HG03025 (cell line): ENCODE measurements at regions not wholly inside any gene's neighbourhood (a gene's known extent, or its start where the extent isn't known, plus 50 kb on each side); places are given as distances from the start of the nearest gene placed in this dataset.
"Not testable (repeated sequence)": the region's sequence is repeated elsewhere in the genome, so short reads cannot be mapped to it uniquely, and the experiment has no call there.

Source experiments
- ATAC-seq: cut with Tn5 transposase; IDR thresholded peaks from one replicate; pipeline ENCODE4 v1.9.1; 2021; ENCODE audit warnings: mild to moderate bottlenecking, moderate library complexity; ENCODE audit not compliant: unreplicated experiment, low FRiP score

DNA sequence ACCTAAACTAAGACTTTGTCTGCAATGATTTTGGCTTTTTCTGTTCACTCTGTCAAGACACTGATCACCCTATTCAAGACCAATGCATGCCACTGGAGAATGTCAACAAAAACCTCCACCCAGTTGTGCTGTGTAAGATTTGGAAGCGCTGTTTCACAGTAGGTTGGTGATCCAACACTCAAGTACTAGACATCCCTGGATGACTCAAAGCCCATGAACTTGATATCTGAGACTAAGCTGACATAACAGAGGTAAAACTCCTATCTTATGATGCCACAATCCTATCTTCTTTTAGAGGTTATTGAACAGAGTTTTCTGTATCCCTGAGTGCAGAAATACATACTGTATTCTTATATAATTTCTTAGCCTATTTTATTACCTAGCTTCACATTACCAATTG, 251.3 kb upstream of the ETAA1 start:
- ATAC-seq: no peak

DNA sequence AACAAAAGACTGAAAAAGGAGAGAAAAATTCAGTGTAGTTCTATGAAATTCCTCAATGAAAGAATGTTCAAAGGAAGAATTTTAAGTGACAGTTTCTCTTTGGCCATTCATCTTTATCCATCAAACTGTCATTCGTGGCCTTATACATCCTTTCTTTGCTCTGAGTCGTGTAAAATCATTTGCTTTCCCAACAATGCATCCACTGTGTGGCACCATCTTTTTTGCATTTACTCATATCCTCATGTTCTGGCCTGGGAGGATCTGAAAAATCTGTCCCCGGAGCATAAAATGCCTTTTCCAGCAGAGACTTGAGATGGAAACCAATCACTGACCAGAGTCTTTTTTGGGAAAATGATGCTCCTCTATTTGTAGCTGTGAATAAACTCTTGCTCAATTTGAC, 240.3 kb upstream of the ETAA1 start:
- no peak for ATAC-seq

DNA sequence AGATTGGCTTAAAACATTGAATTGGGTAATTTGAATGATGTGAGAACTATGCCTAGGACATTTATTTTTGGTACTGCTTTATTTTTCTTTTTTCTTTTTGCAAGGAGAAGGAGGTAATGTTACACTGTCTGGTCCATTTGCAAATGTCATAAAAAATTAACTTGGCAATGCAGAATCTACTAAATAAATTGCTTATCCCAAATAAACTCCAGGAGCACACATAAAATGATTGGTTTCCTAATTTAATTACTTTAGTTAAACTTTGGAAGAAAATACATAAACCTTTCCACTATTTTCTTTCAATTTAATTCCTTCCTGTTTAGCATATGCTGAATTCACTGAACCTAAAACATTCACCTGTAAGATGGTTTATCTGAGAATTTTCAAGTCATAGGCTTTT, 238.4 kb upstream of the ETAA1 start:
- no peak for ATAC-seq

DNA sequence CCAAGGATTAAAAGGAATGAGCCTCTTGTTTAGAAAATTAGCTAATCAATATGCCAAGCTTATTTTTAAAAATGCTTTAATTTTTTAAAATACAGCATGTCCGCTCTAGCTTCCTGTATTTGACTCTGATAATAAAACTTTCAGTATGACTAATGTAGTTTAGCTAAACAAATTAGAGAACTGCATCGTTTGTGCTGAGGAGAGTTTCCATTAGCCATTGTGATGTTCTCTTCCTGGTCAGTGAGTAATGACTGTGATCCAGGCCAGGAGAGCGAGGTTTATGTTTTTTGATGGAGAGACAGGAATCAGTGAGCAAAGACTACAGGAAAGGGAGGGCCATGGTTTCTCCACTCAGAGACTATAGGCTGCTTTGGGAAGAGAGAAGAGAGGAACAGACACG, 237.2 kb upstream of the ETAA1 start:
- ATAC-seq: no peak

DNA sequence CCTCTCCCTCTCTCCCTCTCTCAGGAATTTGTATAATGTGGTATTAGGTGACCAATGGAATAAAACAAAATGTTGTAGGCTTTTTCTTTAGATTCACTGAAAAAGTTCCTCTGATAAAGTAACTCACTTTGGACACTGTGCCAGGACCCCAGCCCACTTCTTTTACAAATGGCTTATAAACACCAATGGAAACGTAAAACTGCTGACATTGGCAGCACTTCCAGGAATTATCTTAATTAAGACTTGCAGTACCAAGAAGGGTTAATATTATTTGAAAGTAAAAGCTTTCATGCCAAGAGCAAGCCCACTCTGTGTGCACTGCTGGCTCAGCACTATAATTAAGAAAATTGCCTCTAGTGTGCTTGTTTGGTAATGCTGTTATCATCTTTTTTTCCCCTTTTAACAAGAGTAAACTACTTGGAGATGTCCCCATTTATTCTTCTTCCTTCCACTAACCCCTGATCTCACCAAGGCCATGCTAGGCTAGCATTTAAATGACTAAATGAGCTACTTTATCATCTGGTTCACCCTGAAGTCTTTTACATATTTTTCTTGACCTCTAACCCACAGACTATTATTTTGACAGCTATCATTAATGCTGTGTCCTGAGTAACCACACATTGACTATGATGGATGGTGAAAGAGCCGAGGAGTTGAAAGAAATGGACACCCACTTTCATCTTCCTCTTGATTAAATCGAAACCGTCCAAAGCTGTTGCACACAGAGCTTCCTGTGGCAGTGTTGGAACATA, 232.2 kb upstream of the ETAA1 start:
- ATAC-seq: no peak

DNA sequence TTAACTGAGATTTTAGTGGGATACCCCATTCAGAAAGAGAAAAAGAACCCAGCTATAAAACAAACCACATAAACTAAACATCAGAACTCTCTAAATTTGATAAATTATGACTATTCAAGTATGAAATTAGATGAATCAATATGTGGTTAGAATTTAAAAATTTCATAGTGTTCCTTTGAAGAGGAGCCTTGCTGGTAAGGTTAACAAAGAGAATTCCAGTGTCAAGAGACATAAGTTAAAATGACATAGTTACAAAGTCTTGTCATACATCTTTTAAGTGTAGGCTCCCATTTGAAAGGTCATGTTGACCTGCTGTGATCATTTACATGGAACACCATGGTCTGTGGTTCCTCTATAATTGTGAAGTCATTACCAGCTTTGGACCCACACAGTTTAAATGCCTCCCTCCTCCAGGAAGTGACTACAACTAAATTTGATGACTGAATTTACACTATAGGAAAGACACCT, 231.6 kb upstream of the ETAA1 start:
- no peak for ATAC-seq

DNA sequence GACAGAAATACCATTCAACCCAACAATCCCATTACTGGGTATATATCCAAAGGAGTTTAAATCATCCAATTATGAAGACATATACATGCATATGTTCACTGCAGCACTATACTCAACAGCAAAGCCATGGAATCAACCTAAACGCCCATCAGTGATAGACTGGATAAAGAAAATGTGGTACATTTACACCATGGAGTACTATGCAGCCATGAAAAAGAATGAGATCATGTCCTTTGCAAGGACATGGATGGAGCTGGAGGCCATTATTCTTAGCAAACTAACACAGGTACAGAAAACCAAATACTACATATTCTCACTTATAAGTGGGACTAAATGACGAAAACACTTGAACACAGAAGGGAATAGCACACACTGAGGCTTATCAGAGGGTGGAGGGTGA, 230.6 kb upstream of the ETAA1 start:
- not testable (repeated sequence) for ATAC-seq

DNA sequence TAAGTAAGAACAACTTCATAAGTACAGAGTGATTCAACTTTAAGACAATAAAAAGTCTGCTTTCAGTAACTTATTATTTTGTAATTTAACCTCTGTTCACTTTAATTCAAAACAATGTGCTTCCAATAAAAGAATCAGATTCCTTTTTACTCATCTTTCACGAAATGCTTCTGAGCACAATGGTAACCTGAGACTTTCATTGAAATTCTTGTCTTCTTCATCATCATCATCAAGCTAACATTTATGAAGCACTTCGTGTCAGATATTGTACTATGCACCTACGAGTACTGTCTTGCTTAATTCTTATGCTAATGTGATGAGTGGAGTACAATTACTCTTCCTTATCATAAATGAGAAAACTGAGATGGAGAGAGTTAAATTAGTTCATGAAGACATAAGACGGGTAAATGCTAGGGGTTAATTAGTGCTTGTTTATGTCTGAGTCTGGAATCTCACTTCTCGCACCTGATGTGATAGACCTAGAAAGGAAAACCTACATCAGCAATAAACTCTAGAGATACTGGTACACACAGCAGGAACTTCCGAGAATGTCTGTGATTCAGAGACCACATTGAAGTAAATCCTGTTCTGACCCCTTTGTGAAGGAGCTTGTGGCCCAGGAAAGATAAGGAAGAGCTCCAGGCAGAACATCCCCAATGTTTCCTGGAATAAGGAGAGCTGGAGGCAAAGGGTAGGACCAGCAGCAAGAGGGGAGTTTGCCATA, 227.6 kb upstream of the ETAA1 start:
- no peak for ATAC-seq

DNA sequence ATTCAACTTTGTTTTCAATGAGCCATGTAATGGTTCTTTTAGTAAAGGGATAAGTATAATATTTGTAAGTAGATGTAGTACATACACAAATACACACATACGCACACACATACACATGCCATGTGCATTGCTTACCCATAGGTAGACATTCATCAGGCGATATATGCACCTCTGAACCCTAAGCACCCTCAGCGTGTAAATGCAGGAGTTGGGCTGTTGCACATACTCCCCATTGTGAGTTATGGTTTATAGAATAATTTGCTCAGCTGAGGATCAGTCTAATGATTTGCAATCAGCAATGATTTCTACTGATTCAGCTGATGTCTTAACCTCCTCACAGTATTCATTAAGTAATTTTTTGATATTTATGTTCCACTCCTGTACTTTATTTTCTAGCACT, 217.6 kb upstream of the ETAA1 start:
- ATAC-seq: no peak

DNA sequence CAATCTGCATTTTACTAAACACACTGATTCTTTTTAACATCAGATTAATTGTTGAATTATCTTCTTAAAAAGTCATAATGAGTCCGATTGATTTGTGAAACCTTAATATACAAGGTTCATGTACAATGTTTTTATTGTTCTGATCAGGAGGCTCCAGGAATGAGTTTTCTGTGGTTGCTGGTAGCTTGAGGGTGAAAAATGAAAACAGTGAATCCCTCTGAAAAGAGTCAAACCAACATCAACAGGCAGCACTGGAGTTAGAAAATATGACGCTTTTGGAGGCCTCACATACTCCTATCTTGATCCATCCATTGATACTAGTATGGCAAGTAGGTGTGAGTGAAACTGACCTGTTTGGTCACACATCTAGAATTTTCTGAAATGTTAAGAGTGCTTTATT, 216.3 kb upstream of the ETAA1 start:
- ATAC-seq: no peak

DNA sequence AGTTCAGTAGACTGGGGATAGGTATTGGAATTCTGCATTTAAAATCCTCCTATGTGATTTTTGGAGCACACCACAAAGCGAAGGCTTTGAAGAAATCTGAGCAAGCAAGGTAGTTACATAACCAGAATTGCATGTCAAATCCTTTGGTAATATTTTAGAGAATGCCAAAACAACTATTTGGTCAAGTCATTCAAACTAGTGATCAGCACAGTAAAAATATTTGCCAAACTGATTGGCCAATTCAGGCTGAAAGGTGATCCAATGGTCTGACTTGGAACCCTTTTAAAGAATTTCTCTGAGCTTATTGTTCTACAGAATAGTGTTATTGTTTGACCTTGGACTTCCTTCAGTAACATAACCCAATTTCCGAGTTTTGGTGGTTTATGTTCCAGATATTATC, 214.2 kb upstream of the ETAA1 start:
- no peak for ATAC-seq

DNA sequence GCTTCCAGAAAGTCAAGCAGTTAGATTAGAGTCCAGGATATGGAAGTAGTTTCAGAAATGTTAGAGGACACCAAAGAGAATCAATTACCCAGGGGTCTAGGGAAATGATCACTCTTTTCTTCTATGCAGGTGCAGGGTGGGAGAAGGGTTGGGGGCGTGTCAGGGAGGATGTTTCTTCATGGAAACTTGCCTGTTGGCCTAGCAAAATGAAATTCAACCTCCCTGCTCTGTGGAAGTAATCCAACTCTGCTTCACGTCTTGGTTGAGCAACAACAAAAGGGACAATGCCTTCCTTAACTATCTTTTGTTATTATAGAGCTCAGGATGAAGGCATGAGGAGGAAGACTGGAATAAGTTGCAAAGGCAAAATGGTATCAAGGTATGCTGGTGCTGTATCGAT, 210.8 kb upstream of the ETAA1 start:
- no peak for ATAC-seq

DNA sequence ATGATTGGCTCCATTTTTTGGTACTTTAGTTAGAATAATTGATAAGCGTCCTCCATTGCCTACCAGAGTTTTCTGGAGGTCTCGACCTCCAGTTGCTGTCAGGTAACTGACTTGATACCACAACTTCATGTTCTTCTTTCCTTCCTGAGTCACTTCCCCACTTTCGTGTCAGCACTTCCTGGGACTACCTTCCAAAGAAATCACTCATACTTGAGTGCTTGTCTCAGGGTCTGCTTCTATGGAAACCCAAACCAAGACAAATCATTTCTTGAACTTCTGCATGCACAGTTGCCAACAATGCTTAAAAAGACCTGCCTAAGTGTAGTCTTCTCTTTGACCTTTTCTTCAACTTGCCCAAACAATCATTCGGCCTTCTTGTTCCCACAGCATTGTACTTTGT, 210.3 kb upstream of the ETAA1 start:
- no peak for ATAC-seq

DNA sequence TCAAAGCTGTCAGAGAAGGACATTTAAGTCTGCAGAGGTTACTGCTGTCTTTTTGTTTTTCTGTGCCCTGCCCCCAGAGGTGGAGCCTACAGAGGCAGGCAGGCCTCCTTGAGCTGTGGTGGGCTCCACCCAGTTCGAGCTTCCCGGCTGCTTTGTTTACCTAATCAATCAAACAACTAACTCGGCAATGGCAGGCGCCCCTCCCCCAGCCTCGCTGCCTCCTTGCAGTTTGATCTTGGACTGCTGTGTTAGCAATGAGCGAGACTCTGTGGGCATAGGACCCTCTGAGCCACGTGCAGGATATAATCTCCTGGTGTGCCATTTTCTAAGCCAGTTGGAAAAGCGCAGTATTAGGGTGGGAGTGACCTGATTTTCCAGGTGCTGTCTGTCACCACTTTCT, 201.8 kb upstream of the ETAA1 start:
- ATAC-seq: not testable (repeated sequence)

DNA sequence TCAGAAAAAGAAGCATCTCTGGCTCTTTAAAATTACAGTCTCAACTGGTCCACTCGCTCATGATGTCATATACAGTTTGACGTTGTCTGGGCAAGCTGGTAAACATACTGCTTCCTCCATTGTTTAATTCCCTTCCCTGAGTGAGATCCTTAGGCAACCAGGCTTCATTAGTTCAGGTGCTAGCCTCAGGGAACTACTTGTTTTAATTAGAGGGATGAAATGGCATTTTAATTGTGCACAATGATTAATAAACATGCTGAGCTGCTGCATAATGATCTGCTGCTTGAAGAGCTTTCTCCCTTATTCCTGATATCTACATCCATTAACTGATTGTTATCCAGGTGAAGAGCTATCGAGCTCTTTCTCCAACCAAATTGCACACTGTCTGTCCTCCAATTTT, 195.6 kb upstream of the ETAA1 start:
- no peak for ATAC-seq

DNA sequence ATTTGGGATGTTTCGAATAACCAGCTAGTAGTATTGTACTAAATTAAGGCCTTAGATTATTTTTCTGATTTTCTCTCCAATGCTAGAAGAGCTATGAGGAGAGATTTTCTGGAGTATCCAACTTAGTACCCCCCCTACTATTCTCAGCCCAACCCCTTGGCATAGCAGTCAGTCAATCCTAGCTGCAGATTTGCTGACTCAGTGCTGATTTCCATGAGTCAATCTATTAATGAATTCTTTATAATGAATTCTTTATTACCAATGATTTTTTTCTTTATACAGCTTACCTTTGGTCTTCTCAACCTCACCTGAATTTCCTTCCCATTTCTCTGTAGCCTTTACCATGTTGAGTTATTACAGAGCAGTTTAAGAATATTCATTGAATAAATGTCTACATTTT, 192.8 kb upstream of the ETAA1 start:
- ATAC-seq: no peak

DNA sequence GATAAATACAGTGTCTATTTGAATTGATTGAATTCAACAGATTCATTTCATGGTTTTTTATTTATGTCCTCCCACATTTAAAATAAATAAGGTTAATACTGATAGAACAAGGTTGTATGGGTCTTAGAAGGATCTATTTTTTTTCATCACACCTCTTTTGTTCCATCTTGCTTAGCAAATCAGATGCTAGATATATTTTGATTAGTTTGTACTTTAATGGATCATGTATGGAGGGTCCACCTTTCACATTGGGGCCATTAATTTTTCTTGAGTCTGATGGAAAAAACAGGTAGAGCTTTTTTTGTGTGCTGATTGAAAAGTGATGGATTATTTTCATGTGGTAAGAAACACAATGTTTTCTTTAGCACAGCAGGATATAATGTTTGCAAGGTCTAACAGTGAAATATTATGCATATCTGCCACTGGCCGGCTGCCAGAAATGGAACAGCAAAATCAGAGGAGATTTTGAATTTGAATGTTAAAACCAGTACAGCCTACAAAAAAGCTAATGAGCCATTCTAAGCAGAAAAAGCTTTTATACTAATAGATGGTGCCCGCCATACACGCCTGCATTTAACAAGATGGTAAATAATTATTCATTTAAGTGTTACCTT, 188.1 kb upstream of the ETAA1 start:
- no peak for ATAC-seq

DNA sequence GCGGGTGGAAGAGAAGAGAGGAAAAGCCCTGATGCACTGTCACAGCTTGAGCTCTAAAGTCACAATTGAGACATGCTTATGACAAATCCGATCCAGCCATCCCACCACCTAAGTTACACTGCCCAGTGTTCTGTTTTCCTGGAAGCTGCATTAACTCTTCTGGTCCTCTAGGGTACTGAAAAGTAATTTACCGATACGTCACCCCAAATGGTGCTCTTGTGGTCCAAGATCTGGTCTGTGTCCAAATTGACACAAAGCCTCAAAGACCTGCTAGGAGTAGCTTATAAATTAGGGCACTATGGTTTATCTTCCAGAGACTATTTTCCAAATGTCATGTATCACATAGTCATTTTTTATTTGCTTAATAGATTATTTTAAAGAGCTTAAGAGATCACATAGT, 186.7 kb upstream of the ETAA1 start:
- no peak for ATAC-seq

DNA sequence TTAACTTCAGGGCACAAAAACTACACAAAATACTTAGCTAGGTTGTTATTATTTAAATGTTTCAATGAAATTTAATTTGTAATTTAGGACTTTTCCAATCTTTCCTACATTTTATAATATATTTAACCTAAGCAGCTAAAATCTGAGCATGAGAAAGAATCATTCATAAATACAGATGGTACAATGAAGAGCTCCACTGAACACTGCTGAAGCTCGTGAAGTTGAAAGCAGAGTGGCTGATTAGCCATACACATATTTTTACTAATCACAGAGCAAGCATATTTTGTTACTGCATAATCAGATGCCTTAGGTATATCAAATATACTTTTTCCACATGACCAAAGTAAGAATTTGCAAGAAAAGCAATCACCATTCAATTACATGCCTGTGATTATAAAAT, 184.9 kb upstream of the ETAA1 start:
- no peak for ATAC-seq

DNA sequence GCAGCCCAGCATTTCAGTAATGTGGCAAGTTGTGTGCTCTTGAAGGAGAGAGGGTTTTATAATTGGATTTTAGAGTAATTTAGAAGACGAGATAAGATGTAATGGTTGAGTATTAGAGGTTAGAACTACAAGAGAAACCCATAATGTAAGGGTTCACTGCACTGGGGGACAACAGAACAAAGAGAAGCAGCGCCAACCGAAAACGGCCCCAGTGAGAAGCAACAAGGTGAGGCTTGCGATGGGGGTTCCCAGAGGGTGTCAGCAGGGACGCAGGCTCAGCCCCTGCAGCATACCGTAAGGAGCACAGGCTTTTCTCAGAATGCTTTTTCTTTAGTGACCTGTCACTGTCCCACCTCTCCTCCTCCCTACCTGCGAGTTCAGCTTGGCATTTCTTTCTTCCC, 183.9 kb upstream of the ETAA1 start:
- no peak for ATAC-seq

DNA sequence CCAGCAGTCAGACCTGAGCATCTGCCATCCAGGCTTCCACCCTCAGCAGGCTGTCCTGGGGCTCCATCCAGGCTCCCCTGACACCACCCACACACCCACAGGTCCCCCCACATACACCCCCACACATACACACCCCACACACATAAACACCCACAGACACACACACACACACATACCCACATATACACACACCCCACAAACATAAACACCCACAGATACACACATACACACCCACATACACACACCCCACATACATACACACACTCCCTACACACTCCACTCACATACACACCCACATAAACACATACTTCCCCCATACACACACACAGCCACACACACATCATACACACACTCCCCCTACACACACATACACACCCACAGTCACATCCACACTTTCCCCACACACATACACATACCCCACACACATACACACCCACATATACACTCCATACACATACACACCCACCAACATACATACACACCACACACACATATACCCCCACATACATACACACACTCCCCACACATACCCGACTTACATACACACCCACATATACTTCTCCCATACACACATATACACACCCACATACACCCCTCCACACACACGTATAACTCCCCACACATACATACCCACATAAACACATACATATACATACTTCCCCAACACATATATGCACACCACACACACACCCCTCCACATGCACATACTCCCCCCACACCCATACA, 183.3 kb upstream of the ETAA1 start:
- ATAC-seq: no peak
